ENCODE measurements at regions not wholly inside any gene's neighbourhood (a gene's known extent, or its start where the extent isn't known, plus 50 kb on each side); places are given as distances from the start of the nearest gene placed in this dataset.

- no peak for DNase-seq
These were observed 74.2 kb upstream of the MBOAT2 start for GRCh38 chr2:9077691-9078090.

GRCh38 chr2:9076755-9077154 is 73.3 kb upstream of the MBOAT2 start:
- DNase-seq = no peak

GRCh38 chr2:9076210-9076609 is 72.7 kb upstream of the MBOAT2 start:
- DNase-seq = no peak

GRCh38 chr2:9074930-9075329 is 71.4 kb upstream of the MBOAT2 start:
- no peak for DNase-seq

GRCh38 chr2:9071584-9072124 is 68.2 kb upstream of the MBOAT2 start:
- no peak for DNase-seq

- peak; percentile 35 to 41 for DNase-seq
These were observed 67.5 kb upstream of the MBOAT2 start for GRCh38 chr2:9071032-9071431.

GRCh38 chr2:9069543-9069942 is 66.1 kb upstream of the MBOAT2 start:
- DNase-seq = peak; percentile 53 to 69

GRCh38 chr2:9065901-9066300 is 62.4 kb upstream of the MBOAT2 start:
- no peak for DNase-seq

GRCh38 chr2:9063023-9063606 is 59.6 kb upstream of the MBOAT2 start:
- DNase-seq = no peak

GRCh38 chr2:9060819-9061218 is 57.3 kb upstream of the MBOAT2 start:
- DNase-seq = no peak

- DNase-seq = no peak
These were observed 54.7 kb upstream of the MBOAT2 start for GRCh38 chr2:9057939-9058761.

- no peak for DNase-seq
These were observed 52.0 kb upstream of the MBOAT2 start for GRCh38 chr2:9055471-9055870.

- no peak for DNase-seq
These were observed 50.0 kb upstream of the MBOAT2 start for GRCh38 chr2:9053534-9053931.

All from SHP77 (cell line).